PC-9 (cell line): ENCODE measurements at regions not wholly inside any gene's neighbourhood (a gene's known extent, or its start where the extent isn't known, plus 50 kb on each side); places are given as distances from the start of the nearest gene placed in this dataset.

Experiments used
- EZH2 ChIP-seq: fragments of 200-600 bp; sonication (generic); IDR thresholded peaks from 2 replicates; pipeline ENCODE4 v1.8.0; 2017; ENCODE audit warnings: antibody characterized with exemption, low read depth
- TF ChIP-seq, protein P1 (sequence below): fragments of 200-600 bp; sonication (generic); conservative IDR thresholded peaks from 2 replicates; pipeline ENCODE4 v1.6.1; 2017; ENCODE audit warnings: mixed run types, antibody characterized with exemption, mild to moderate bottlenecking, moderate library complexity

GRCh38 chr11:46210133-46210636 is 67.3 kb upstream of the CREB3L1 start:
- TF ChIP-seq, protein P1, sequence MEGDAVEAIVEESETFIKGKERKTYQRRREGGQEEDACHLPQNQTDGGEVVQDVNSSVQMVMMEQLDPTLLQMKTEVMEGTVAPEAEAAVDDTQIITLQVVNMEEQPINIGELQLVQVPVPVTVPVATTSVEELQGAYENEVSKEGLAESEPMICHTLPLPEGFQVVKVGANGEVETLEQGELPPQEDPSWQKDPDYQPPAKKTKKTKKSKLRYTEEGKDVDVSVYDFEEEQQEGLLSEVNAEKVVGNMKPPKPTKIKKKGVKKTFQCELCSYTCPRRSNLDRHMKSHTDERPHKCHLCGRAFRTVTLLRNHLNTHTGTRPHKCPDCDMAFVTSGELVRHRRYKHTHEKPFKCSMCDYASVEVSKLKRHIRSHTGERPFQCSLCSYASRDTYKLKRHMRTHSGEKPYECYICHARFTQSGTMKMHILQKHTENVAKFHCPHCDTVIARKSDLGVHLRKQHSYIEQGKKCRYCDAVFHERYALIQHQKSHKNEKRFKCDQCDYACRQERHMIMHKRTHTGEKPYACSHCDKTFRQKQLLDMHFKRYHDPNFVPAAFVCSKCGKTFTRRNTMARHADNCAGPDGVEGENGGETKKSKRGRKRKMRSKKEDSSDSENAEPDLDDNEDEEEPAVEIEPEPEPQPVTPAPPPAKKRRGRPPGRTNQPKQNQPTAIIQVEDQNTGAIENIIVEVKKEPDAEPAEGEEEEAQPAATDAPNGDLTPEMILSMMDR: no peak
- TF ChIP-seq EZH2: no peak
